Ecto neural progenitor cell (in vitro differentiated cells): ENCODE measurements at regions not wholly inside any gene's neighbourhood (a gene's known extent, or its start where the extent isn't known, plus 50 kb on each side); places are given as distances from the start of the nearest gene placed in this dataset.

Source experiments
- DNase-seq: peaks from one replicate; pipeline ENCODE4 v3.0.0-alpha.2; 2018; ENCODE audit warnings: low spot score

- no peak for DNase-seq
These were observed 129.8 kb upstream of the ZMIZ1 start for GRCh38 chr10:78938695-78939672.

- DNase-seq, result no peak
These were observed 126.7 kb upstream of the ZMIZ1 start for GRCh38 chr10:78942091-78942501.

- no peak for DNase-seq
These were observed 123.9 kb upstream of the ZMIZ1 start for GRCh38 chr10:78944723-78945312.

GRCh38 chr10:78945838-78946237 is 122.9 kb upstream of the ZMIZ1 start:
- DNase-seq, result no peak

- DNase-seq, result no peak
These were observed 121.5 kb upstream of the ZMIZ1 start for GRCh38 chr10:78947226-78947625.

- no peak for DNase-seq
These were observed 121.0 kb upstream of the ZMIZ1 start for GRCh38 chr10:78947733-78948132.

- DNase-seq, result no peak
These were observed 120.1 kb upstream of the ZMIZ1 start for GRCh38 chr10:78948621-78949030.

- no peak for DNase-seq
These were observed 117.8 kb upstream of the ZMIZ1 start for GRCh38 chr10:78950656-78951587.

GRCh38 chr10:78952030-78952429 is 116.7 kb upstream of the ZMIZ1 start:
- DNase-seq, result no peak

- DNase-seq, result no peak
These were observed 116.1 kb upstream of the ZMIZ1 start for GRCh38 chr10:78952686-78953085.

GRCh38 chr10:78953113-78953798 is 115.5 kb upstream of the ZMIZ1 start:
- DNase-seq, result no peak

GRCh38 chr10:78953799-78954297 is 114.9 kb upstream of the ZMIZ1 start:
- DNase-seq, result no peak

- no peak for DNase-seq
These were observed 114.1 kb upstream of the ZMIZ1 start for GRCh38 chr10:78954689-78955088.

- DNase-seq, result no peak
These were observed 113.6 kb upstream of the ZMIZ1 start for GRCh38 chr10:78955206-78955605.

GRCh38 chr10:78956391-78956790 is 112.4 kb upstream of the ZMIZ1 start:
- no peak for DNase-seq

- DNase-seq, result no peak
These were observed 111.2 kb upstream of the ZMIZ1 start for GRCh38 chr10:78957471-78958039.

- no peak for DNase-seq
These were observed 109.4 kb upstream of the ZMIZ1 start for GRCh38 chr10:78959217-78959923.

GRCh38 chr10:78959924-78960285 is 108.9 kb upstream of the ZMIZ1 start:
- DNase-seq, result no peak

- no peak for DNase-seq
These were observed 108.4 kb upstream of the ZMIZ1 start for GRCh38 chr10:78960316-78960800.

GRCh38 chr10:78961760-78962159 is 107.0 kb upstream of the ZMIZ1 start:
- no peak for DNase-seq
